Hepatocyte (in vitro differentiated cells): ENCODE measurements at regions not wholly inside any gene's neighbourhood (a gene's known extent, or its start where the extent isn't known, plus 50 kb on each side); places are given as distances from the start of the nearest gene placed in this dataset.
A peak's percentile ranks its signal among the peaks of the same experiment; 100 is the strongest.

Experiments
- DNase-seq: peaks from one replicate; pipeline ENCODE4 v3.0.0-alpha.2; 2016; ENCODE audit warnings: low spot score
- H2AFZ ChIP-seq: fragments of 200-600 bp; sonication (generic); 2 replicates; pipeline ENCODE4 v1.6.0; 2016; ENCODE audit warnings: antibody characterized with exemption, mild to moderate bottlenecking
- H3K27ac ChIP-seq: fragments of 200-600 bp; sonication (generic); 2 replicates; pipeline ENCODE4 v1.5.1; 2016; ENCODE audit warnings: mild to moderate bottlenecking
- H3K27me3 ChIP-seq: fragments of 200-600 bp; sonication (generic); 2 replicates; pipeline ENCODE4 v1.6.1; 2016
- H3K36me3 ChIP-seq: fragments of 200-600 bp; sonication (generic); replicated peaks from 2 replicates; pipeline ENCODE4 v1.5.1; 2016; ENCODE audit warnings: low read depth; ENCODE audit not compliant: insufficient read depth
- H3K4me1 ChIP-seq: fragments of 200-600 bp; sonication (generic); 2 replicates; pipeline ENCODE4 v1.5.1; 2016; ENCODE audit warnings: mild to moderate bottlenecking, moderate library complexity; ENCODE audit not compliant: insufficient read depth
- H3K4me2 ChIP-seq: fragments of 200-600 bp; sonication (generic); 2 replicates; pipeline ENCODE4 v1.6.0; 2016
- H3K4me3 ChIP-seq: fragments of 200-600 bp; sonication (generic); 2 replicates; pipeline ENCODE4 v1.5.1; 2016; ENCODE audit warnings: mild to moderate bottlenecking
- H3K79me2 ChIP-seq: fragments of 200-600 bp; sonication (generic); 2 replicates; pipeline ENCODE4 v1.6.0; 2017; ENCODE audit warnings: mild to moderate bottlenecking
- H3K9me2 ChIP-seq: fragments of 200-600 bp; sonication (generic); replicated peaks from 2 replicates; pipeline ENCODE4 v1.6.0; 2017; ENCODE audit warnings: mild to moderate bottlenecking; ENCODE audit not compliant: insufficient read depth
- H3K9me3 ChIP-seq: fragments of 200-600 bp; sonication (generic); 2 replicates; pipeline ENCODE4 v1.5.1; 2016; ENCODE audit warnings: low read depth, mild to moderate bottlenecking
- H4K20me1 ChIP-seq: fragments of 200-600 bp; sonication (generic); 2 replicates; pipeline ENCODE4 v1.6.0; 2016; ENCODE audit warnings: mild to moderate bottlenecking; ENCODE audit not compliant: insufficient read depth, poor library complexity, severe bottlenecking
- CTCF ChIP-seq: fragments of 200-600 bp; sonication (generic); IDR thresholded peaks from 2 replicates; pipeline ENCODE4 v1.5.1; 2016; ENCODE audit warnings: antibody characterized with exemption, mild to moderate bottlenecking; ENCODE audit not compliant: poor library complexity
- EZH2 ChIP-seq: fragments of 200-600 bp; sonication (generic); IDR thresholded peaks from 2 replicates; pipeline ENCODE4 v1.6.1; 2016; ENCODE audit warnings: antibody characterized with exemption, mild to moderate bottlenecking, borderline replicate concordance
- EZH2phosphoT487 ChIP-seq: fragments of 200-600 bp; sonication (generic); IDR thresholded peaks from one replicate; pipeline ENCODE4 v1.6.1; 2018; ENCODE audit warnings: antibody characterized with exemption, mild to moderate bottlenecking, low read depth, moderate library complexity; ENCODE audit not compliant: unreplicated experiment, severe bottlenecking
- WGBS: methylation state at CpG from one replicate; pipeline ENCODE4 v1.1.6; 2016; ENCODE audit warnings: low lambda C conversion rate; ENCODE audit errors: missing lambda C conversion rate; 5-methylcytosine and 5-hydroxymethylcytosine counted together

GRCh38 chrX:25523574-25524540 is 508.1 kb upstream of the ARX start:
- H3K4me3 ChIP-seq = no peak overlapping the region
- TF ChIP-seq CTCF = peak; percentile 49
- no peak for TF ChIP-seq EZH2phosphoT487
- TF ChIP-seq EZH2 = no peak
- H2AFZ ChIP-seq = peak overlapping the region; percentile 47
- no peaks in the 10 kb centered on the region for H3K9me3 ChIP-seq
- no peaks in the 10 kb centered on the region for H3K79me2 ChIP-seq
- no peaks in the 10 kb centered on the region for H3K36me3 ChIP-seq
- no peaks in the 10 kb centered on the region for H3K9me2 ChIP-seq
- DNase-seq = peak; percentile 65
- no peaks in the 10 kb centered on the region for H4K20me1 ChIP-seq
- peak overlapping the region; percentile 62 for H3K27ac ChIP-seq
- peaks cover 7% of the 10 kb centered on the region for H3K4me1 ChIP-seq
- peak overlapping the region; percentile 67 for H3K4me2 ChIP-seq
- no peaks in the 10 kb centered on the region for H3K27me3 ChIP-seq
- WGBS = 40% methylated on average over 7 of the region's 7 CpGs

- WGBS = 52% methylated on average over 1 of the region's 1 CpG
- Histone ChIP-seq H3K9me2 (no peaks in the 10 kb centered on the region), H3K4me2 (no peak overlapping the region), H3K36me3 (no peaks in the 10 kb centered on the region), H3K27ac (peak overlapping the region; percentile 75), H2AFZ (no peak overlapping the region), H3K27me3 (no peaks in the 10 kb centered on the region), H4K20me1 (no peaks in the 10 kb centered on the region), H3K4me1 (peaks cover 7% of the 10 kb centered on the region), H3K9me3 (no peaks in the 10 kb centered on the region), H3K79me2 (no peaks in the 10 kb centered on the region), H3K4me3 (no peak overlapping the region)
- no peak for DNase-seq
- TF ChIP-seq CTCF (no peak), EZH2phosphoT487 (no peak)
These were observed 511.4 kb upstream of the ARX start for GRCh38 chrX:25527156-25527555.

GRCh38 chrX:25527596-25527995 is 511.8 kb upstream of the ARX start:
- no peaks in the 10 kb centered on the region for H3K36me3 ChIP-seq
- no peaks in the 10 kb centered on the region for H3K79me2 ChIP-seq
- no peaks in the 10 kb centered on the region for H3K9me3 ChIP-seq
- H3K4me3 ChIP-seq = no peak overlapping the region
- H4K20me1 ChIP-seq = no peaks in the 10 kb centered on the region
- H3K27ac ChIP-seq = peak overlapping the region; percentile 75
- 59% methylated on average over 3 of the region's 3 CpGs for whole genome bisulfite sequencing
- H3K27me3 ChIP-seq = no peaks in the 10 kb centered on the region
- no peaks in the 10 kb centered on the region for H3K9me2 ChIP-seq
- peaks cover 7% of the 10 kb centered on the region for H3K4me1 ChIP-seq
- no peak overlapping the region for H2AFZ ChIP-seq
- TF ChIP-seq EZH2 (no peak), CTCF (no peak), EZH2phosphoT487 (no peak)
- H3K4me2 ChIP-seq = no peak overlapping the region
- no peak for DNase-seq
